RWPE1 (cell line): ENCODE measurements at regions not wholly inside any gene's neighbourhood (a gene's known extent, or its start where the extent isn't known, plus 50 kb on each side); places are given as distances from the start of the nearest gene placed in this dataset.

Experiments
- CTCF ChIA-PET: fragments of 350-600 bp; sonication (Branson Sonifier 250); formaldehyde crosslinking; extraction: SDS; loops from one replicate; lab custom pipeline; 2021; lab: Yijun Ruan, JAX
- POLR2A ChIA-PET: fragments of 400-600 bp; formaldehyde crosslinking; extraction: SDS; loops from one replicate; lab custom pipeline; 2020; ENCODE audit warnings: antibody characterized with exemption; ENCODE audit not compliant: low non-redundant PET; lab: Yijun Ruan, JAX
- DNase-seq: peaks from one replicate; pipeline ENCODE4 v3.0.0; 2012; ENCODE audit warnings: low spot score
- H3K27ac ChIP-seq: fragments of 450-650 bp; 2 replicates; pipeline ENCODE4 v1.5.1; 2017
- TF ChIP-seq, protein P1 (sequence below): fragments of 450-650 bp; conservative IDR thresholded peaks from 2 replicates; pipeline ENCODE4 v1.5.1; 2017; ENCODE audit warnings: low read depth, mild to moderate bottlenecking

DNA sequence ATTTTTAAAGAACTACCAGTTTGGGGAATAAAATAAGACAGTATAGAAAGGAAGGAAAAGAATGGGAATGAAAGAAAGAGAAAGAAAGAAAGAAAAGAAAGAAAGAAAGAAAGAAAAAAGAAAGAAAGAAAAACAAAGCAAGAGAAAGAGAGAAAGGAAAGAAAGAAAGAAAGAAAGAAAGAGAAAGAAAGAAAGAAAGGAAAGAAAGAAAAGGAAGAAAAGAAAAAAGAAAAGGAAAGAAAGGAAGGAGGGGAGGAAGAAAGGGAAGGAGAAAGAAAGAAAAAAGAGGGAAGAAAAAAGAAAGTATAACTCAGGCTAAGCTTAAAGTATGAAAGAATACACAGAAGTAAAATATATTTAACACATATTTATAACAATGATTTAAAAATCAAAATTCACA is 51.0 kb upstream of the FGF10 start:
- no peak overlapping the region for H3K27ac ChIP-seq
- ChIA-PET CTCF (no interaction called here), POLR2A (no interaction called here)
- TF ChIP-seq, protein P1, sequence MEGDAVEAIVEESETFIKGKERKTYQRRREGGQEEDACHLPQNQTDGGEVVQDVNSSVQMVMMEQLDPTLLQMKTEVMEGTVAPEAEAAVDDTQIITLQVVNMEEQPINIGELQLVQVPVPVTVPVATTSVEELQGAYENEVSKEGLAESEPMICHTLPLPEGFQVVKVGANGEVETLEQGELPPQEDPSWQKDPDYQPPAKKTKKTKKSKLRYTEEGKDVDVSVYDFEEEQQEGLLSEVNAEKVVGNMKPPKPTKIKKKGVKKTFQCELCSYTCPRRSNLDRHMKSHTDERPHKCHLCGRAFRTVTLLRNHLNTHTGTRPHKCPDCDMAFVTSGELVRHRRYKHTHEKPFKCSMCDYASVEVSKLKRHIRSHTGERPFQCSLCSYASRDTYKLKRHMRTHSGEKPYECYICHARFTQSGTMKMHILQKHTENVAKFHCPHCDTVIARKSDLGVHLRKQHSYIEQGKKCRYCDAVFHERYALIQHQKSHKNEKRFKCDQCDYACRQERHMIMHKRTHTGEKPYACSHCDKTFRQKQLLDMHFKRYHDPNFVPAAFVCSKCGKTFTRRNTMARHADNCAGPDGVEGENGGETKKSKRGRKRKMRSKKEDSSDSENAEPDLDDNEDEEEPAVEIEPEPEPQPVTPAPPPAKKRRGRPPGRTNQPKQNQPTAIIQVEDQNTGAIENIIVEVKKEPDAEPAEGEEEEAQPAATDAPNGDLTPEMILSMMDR, result no peak
- DNase-seq, result no peak
